Activated T-helper 9 cell treated with anti-CD3 and anti-CD28 coated beads, Interleukin-2, amount 50 U/mL, for 16 hours (primary cell): ENCODE measurements at regions not wholly inside any gene's neighbourhood (a gene's known extent, or its start where the extent isn't known, plus 50 kb on each side); places are given as distances from the start of the nearest gene placed in this dataset.

Experiments used
- DNase-seq: peaks from one replicate; pipeline ENCODE4 v3.0.0-alpha.2; 2020; ENCODE audit warnings: low read depth

DNA sequence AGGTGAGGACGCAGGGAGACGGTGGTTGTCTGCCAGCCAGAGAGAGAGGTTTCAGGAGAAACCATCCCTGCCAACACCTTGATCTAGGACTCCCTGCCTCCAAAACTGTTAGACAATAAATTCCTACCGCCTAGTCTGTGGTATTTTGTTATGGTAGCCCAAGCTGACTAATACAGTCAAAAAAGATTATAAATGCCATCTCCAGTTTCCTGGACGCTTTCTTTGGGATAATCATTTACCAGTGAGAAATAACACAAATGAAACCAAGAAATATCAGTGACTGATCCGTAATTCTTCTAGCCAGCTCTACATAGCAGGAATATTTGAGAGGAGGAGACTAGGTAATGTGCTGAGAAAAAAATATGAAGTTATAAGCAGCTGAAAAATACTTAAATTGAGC, 707.8 kb upstream of the LMCD1 start:
- no peak for DNase-seq

DNA sequence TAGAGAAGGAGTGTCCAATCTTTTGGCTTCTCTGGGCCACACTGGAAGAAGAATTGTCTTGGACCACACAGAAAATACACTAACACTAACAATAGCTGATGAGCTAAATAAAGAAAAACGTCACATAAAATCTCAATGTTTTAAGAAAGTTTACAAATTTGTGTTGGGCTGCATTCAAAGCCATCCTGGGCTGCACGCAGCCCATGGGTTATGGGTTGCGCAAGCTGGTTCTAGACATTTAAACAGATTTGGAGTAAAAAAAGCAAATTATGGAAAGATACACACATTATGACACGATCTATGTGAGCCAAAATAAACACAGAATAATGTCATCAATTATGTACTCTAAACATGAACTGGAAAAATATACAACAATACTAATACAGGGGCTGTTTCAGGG, 703.3 kb upstream of the LMCD1 start:
- no peak for DNase-seq

DNA sequence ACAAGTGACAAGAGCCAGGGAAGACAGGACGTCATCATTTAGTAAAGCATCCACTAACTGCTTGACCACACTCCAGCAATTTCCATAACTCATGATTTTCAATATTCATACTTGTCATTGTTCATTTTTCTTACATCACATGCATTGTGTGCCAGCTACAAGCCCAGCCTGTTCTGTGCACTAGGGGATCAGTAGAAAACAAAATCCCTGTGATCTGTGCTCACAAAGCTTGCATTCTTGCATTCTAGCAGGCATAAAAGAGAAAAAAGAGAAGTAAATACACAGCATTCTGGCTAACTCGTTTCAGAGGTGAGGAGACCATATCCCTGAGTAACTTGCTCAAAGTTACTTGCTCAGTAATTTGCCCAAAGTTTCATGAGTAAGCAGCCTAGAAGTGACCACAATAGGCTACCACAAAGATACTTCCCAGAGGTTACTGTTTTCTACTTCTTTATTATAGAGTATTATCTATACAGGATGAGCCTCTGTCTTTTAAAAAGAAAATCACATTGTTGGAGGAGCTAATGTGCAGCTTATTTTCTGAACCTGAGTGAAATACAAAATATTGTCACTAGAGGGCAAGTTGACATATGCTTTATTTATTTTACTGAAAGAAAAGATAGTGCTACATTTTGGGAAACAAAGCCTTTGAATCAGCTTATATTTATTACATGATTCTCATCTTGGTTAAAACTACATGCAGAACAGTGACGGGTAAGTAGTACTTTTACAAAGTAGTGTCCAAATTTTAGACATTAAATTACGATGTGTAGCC, 701.4 kb upstream of the LMCD1 start:
- no peak for DNase-seq

DNA sequence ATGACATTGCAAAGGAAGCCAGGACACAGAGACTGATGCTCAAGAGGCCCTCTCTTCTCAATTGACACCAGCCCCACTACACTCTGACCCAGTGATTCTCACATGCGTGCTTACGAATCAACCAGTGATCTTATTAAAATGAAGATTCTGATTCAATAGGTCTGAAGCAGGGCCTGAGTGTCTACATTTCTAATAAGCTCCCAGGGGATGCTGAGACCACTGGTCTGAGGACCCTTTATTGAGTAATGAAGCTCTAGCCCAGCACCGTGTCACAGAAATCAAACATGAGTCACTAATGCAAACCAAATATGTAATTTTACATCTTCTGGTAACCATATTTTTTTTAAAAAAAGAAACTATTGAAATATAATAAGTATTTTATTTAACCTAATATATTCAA, 689.1 kb upstream of the LMCD1 start:
- DNase-seq = no peak

DNA sequence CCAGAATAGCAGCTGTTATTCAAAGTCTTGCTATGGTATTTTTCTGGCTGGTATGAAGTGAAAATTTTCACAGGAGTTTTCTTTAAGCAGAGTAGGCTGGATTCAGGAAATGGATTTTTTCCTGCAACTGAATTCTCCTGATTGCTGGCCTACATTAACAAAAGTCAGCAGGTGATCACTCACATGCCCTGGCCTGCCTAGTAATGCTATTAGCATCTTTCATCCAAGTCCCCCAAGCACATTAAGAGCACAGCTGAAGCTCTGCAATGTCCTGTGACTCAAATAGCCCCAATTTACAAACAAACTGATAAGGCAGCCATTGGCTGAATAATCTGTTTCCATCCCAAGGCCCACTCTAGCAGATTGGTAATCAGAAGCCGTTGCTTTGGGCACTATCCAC, 688.3 kb upstream of the LMCD1 start:
- no peak for DNase-seq

DNA sequence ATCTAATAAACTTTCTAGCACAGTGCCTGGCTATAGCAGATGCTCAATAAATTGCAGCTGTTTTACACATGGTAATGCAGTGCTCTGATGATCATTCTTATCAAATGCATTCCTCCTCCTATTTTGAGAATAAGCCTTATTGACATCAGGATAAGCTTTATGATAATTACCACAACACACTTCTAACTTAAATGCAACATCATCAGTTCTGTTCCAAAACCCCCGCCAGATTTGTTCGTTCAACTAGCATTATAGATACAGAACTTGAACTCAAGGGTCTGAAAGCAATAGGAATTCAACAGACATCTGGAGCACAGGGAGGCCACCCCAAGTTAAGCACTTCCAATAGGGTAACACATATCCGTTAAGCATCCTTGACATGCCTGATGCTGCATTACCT, 684.4 kb upstream of the LMCD1 start:
- no peak for DNase-seq

DNA sequence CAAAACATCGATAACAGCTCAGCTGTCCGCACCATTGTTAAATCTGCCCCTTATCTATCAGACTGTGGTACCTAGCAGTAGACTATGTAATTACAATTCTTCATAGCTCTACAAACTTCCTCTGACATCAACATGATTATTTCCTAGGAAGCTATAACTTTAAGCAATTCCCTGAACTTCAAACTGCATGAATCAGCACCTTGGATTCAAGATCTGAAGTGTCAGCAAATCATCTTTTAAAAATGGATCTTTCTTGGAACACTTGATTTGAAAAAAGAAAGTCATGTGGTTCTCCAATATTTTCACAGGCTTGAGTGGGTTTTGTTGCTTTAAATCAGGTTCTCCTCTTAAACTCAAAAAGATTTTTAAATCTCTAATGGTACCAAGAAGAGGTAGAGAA, 680.7 kb upstream of the LMCD1 start:
- DNase-seq = no peak

DNA sequence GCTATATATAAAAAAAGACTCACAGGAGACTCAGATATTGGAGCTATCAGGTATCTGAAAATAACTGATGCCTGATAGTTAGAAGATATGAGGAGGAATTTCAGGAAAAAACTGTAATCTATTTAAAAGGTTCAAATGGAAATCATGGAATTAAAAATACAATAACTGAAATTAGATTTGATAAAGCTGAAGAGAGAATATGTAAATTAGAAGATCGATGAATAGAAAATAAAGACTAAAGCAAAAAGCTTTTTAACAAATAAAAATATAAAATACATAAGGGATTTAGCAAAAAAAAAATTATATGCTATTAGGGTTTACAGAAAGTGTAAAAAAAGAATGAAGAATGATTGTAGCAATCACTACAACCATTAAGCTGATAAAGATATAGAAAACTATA, 679.8 kb upstream of the LMCD1 start:
- no peak for DNase-seq

DNA sequence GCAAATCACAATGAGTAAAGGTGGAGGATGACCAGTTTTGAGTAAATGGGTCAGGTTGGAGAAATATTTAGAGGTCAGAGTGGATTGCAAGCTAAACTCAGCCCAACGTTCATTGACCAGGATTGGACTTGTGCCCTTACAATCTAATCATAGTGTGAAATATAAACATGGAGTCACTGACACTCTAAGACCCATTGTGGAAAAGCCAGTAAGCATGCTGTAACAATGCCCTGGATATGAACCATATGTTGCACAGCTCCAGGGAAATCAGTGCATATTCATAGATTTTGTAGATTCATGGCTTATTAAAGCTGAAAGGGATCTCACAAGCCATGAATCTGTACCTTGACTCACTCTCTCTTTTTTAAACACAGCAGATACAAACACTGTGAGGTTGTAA, 660.2 kb upstream of the LMCD1 start:
- DNase-seq = no peak

DNA sequence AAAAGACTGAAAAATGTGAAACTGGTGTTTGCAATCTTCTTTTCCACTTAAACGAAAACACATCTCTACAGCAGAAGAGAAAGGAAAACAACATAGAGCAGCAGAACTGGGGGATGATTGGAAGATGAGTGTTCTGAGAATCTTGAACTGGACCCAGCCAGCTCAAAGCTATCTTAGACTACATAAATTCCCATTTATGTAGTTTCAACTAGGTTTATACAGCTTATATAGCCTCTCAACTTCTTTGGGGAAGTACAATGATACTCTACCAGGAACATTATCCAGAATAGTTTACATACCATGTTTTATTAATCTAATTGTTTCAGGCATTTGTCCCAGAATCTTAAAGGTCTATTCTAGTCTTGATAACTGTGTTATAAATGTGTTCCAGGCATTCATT, 658.2 kb upstream of the LMCD1 start:
- DNase-seq = no peak

DNA sequence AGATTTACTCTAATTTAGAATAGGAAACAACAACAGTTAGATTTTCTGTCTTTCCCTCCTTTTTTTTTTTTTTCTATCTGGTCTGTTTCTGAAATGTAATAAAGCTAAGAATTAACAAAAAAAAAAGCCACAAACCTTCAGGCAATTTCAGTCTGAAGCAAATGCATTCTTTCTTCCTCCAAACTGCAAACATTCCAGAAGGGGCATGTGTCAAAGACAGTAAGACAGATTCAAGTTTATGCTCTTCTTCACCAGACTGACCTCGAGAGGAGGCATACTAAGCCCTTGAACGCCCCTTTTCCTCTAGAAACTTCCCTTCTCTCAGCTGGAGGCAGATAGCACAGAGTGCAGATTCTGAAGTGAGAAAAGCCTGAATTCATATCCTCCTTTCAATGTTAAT, 654.6 kb upstream of the LMCD1 start:
- no peak for DNase-seq

DNA sequence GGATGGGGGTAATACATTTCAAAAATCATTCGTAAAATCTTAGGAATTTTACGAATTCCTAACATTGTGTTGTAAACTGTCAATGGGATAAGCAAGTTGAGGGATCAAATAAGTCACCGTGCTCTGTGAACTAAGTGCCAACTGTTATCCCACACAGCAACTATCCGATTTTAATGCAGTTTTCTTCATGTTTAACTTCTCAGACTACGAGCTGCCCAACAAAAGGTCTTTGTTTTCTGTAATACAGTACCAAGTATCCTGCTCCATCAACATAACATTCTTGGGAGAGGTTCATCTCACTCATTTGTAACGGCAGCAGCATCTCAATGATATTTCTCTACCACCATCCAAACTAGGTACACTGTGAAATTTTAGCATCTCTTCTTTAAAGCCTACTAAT, 654.1 kb upstream of the LMCD1 start:
- DNase-seq = no peak

DNA sequence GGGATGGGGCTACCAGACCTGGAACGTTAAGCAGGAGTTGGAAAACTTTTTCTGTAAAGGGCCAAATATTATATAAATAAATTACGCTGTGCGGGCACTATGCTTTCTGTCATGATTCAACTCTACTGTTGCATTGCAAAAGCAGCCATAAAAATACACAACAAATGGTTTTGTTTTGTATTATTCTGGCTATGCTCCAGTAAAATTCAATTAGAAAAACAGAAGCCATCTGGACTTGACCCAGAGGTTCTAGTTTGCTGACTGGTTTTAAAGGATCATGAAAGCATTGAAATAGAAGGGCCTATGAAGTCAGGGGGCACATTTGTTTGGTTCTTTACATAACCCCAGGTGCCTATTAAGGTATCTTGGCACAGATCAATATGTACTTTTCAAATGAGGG, 647.4 kb upstream of the LMCD1 start:
- DNase-seq = no peak

DNA sequence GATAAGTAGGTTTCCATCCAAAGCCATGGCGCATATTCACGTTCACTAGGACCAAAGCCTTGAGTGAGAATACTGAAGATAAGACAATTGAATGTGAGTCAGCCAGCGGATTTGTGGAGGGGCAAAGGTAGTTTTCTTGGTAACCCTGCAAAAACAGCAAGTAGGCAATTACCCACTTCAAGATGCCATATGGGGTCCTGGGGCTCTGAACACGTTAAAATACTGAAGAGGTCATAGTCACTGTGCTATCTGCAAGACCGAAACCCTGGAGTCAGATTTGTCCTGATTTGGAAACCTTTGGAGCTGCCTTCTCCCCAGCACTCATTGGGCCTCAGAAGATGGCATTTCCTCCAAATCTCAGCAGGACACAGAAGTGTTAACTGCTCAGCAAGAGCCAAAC, 646.9 kb upstream of the LMCD1 start:
- DNase-seq = no peak

DNA sequence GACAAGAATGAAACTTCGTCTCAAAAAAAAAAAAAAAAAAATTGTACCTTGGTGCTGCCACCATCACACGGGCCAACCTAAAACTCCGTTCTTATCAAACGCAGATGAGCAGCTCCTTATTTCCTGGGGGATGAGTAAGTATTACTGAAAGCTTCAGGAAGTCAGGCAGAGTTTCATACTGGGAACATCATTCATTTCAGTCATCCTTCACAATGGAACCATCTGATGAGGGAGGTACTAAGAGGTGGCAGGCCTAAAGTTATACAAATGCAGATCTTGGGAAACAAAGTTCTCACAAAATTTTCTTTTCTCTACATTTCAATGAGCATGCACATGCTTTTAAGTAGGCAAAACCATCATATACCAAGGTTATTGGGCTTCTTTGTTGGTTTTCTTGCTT, 636.0 kb upstream of the LMCD1 start:
- DNase-seq = no peak

DNA sequence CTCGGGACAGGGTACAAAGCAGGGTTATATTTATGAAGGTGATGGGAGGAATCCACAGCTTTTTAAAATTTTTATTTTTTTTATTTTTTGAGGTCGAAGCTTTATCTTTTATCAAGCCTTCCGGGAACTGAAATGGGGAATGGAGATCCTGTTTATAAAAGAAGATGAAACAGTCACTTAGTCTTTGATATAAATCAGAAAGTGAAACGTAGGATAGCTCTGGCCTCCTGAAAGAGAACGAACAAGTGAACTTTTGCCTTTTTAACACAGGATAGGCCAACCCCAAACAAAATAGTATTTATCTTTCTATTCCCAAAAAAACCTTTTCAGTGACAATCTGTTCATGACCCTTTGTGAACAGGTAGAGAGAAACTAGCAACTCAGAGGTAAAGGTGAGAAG, 634.0 kb upstream of the LMCD1 start:
- DNase-seq = no peak

DNA sequence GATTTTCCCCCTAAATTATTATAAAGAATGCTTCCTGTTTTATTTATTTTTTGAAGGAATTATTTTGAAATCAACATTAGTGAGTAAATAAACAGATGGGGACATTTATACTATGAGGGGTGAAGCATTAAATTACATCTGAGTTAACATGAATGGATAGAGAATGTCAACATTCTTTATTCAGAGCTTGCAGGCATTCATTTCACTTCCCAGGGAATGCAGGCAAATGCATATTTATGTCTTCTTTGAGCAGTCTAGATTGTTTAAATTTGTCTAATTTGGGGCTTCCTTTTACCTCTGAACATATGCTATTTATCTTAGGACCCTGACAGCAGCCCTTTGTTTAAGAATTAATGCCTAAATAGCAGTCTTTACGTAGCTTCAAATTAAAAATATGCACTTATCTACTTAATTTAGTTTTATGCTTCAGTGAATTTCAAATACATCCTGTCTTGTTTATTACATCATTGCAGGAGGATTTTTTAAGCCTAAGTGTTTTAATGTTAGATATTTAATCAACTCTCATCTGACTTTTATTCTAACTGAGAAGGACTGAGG, 630.5 kb upstream of the LMCD1 start:
- no peak for DNase-seq

DNA sequence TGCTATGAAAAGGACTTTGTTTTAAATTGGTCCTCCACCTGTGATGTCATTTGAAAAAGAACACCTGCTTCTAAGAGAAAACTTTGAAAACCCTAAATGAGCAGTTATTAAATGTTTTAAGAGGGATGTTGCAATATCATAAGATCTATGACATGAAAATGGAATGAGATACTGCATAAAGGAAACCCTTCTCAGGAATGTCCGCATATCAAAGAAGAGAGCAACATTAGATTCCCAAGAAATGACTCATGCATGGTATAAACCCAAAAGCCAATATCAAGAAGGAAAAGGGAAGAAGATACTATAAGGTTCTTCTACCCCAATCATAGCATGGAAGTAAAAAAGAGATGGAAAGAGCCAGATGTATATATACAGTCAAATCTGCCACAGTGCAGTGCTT, 627.5 kb upstream of the LMCD1 start:
- DNase-seq = no peak

DNA sequence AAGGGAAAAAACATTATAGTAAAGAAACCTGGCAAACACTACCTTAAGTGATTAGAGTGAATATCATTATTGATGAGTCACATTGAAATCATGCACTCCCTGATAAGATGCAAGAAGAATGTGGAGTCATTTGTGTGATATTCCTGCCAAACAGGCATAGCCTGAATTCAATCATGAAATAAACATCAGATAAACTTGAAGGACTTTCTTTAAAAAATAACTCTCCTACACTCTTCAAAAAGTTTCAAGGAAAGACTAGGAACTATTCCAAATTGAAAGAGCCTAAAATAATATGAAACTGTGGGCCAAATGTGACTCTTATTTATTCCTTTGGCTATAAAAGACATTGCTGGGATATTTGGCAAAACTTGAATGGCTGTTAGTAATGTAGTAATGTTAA, 625.7 kb upstream of the LMCD1 start:
- DNase-seq = no peak

DNA sequence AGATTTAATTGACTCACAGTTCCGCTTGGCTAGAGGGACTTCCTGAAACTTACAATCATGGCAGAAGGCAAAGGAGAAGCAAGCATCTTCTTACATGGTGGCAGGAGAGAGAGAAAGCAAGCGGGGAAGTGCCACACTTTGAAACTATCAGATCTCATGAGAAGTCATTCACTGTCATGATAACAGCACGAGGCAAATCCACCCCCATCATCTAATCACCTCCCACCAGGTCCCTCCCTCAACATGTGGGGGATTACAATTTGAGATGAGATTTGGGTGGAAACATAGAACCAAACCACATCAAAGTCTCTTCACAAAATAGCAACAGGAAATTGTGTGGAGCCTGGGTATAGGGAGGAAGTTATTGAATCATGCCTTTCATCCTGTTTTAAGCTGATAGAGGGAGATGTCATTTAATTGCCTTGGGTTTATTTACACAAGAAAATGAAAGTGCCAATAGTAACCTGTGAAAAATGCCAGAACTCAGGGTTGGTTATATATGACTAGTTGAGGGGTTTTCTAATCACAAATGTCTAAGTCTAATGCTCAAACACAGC, 624.8 kb upstream of the LMCD1 start:
- peak; percentile 8 for DNase-seq

DNA sequence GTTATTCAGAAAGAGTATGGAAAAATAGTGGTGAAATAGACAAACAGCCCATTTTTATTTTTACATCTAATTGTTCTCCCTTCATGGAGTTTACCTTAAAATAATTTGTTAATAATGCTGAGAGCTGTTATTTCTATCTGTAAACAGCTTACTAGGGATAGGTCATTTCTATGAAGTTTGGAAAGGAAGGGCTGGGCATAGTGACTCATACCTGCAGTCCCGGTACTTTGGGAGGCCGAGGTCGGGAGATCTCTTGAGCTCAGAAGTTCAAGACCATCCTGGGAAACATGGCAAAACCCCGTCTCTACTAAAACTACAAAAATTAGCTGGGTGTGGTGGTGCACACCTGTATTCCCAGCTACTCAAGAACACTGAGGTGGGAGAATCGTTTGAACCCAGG, 624.3 kb upstream of the LMCD1 start:
- DNase-seq = no peak

DNA sequence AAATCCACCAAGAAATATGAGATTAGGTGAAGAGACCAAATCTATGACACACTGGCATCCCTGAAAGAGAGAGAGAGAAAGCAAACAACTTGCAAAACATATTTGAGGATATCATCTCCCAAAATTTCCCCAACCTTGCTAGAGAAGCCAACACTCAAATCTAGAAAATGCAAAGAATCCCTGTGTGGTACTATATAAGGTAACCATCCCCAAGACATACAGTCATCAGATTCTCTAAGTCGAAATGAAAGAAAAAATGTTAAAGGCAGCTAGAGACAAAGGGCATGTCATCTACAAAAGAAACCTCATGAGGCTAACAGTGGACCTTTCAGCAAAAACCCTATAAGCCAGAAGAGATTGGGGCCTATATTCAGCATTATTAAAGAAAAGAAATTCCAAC, 622.1 kb upstream of the LMCD1 start:
- no peak for DNase-seq

DNA sequence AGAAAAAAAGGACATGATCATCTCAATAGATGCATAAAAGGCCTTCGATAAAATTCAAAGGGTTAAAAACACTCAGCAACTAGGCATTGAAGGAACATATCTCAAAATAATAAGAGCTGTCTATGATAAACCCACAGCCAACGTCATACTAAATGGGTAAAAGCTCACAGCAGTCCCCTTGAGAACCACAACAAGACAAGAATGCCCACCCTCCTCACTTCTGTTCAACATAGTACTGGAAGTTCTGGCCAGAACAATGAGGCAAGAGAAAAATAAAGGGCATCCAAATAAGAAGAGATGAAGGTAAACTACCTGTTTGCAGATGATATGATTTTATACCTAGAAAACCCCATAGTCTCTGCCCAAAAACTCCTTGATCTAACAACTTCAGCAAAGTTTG, 619.7 kb upstream of the LMCD1 start:
- no peak for DNase-seq

DNA sequence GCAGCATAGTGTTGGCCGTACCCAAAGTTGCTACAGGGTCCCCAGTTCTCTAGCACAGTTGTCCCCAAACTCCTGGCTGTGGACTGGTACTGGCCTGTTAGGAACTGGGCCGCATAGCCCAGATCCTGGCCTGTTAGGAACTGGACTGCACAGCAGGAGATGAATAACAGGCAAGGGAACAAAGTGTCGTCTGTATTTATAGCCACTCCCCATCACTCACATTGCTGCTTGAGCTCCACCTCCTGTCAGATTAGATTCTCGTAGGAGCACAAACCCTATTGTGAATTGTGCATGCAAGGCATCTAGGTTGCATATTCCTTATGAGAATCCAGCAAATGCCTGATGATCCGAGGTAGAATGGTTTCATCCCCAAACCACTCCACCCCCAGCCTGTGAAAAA, 604.0 kb upstream of the LMCD1 start:
- DNase-seq = no peak
